GM20000 (cell line): ENCODE measurements at regions not wholly inside any gene's neighbourhood (a gene's known extent, or its start where the extent isn't known, plus 50 kb on each side); places are given as distances from the start of the nearest gene placed in this dataset.

Experiments used
- DNase-seq: peaks from one replicate; pipeline ENCODE4 v3.0.0; 2012; ENCODE audit warnings: low spot score
- TF ChIP-seq, protein P1 (sequence below): IDR thresholded peaks from 2 replicates; pipeline ENCODE4 v1.5.1; 2012; ENCODE audit warnings: mild to moderate bottlenecking, control low read depth; ENCODE audit errors: extremely low read depth, missing control alignments

DNA sequence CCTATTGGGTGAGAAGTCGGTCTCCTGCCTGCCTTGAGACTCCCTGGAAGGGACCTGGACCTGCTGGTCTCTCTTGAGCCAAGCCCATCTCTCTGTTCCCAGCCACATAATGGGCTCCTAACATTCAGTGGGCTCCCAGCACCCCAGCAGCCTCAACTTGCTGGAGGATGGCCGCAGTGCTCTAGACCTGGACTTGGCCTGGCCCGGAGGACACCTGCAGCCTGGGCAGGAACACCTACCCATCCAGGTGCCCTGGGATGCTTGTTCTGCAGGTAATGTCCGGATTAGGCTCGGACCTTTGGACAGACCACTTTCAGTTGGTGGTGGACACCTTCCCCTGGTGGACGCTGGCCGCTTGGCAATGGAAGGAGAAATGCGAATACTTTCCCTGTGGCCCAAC is 214.6 kb downstream of the URI1 start:
- DNase-seq = no peak
- TF ChIP-seq, protein P1, sequence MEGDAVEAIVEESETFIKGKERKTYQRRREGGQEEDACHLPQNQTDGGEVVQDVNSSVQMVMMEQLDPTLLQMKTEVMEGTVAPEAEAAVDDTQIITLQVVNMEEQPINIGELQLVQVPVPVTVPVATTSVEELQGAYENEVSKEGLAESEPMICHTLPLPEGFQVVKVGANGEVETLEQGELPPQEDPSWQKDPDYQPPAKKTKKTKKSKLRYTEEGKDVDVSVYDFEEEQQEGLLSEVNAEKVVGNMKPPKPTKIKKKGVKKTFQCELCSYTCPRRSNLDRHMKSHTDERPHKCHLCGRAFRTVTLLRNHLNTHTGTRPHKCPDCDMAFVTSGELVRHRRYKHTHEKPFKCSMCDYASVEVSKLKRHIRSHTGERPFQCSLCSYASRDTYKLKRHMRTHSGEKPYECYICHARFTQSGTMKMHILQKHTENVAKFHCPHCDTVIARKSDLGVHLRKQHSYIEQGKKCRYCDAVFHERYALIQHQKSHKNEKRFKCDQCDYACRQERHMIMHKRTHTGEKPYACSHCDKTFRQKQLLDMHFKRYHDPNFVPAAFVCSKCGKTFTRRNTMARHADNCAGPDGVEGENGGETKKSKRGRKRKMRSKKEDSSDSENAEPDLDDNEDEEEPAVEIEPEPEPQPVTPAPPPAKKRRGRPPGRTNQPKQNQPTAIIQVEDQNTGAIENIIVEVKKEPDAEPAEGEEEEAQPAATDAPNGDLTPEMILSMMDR = no peak

DNA sequence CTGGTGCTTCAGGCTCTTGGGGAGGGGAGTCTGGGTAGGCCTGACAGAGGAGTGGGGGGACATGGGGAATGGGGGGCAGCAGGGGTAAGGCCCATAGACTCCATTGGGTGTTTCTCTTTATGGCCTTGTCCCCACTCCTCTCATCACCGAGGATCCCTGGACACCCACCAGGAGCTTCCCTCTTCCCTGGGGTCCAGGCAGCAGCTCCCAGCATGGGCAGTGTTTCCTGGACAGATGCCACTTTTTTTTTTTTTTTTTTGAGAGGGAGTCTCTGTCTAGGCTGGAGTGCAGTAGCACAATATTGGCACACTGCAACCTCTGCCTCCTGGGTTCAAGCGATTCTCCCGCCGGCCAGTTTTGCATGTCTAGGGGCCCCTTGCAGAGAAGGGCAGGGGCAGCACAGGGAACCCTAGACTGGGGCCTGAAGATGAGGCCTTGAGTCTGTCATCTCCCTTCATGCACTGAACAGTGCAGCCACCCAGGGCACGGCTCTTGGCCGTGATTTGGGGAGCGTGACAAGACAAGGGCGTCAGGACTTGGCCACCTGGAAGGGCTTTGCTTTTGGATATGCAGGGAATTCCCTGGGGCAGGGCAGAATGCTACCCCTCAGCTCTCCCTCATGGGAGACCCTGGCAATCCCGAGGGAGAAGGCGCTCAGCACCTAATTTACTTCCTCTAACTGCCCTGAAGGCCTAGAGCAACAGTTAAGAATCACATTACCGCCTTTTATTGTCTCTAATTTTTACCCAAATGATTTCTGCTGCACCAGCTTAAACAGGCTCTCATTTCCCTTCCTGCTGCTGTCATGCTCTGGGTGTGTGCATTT is 213.9 kb upstream of the ZNF536 start:
- TF ChIP-seq, protein P1 = no peak
- DNase-seq = no peak

DNA sequence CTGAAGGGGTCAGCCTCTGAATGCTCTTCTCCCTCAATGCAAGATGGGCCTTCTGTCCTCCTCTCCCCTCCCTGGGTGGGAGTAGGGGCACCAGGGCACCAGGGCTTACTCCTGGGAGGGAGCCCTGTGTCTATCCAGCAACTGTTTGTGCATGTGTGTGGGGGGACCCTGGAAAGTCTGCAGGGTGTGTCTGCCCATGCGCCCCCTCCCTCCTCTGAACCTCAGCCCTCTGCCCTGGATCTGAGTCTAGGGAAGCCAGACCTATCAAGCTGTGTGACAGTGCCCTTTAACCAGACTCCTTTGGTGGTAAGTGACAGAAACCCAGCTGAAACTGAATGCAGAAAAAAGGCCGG is 213.3 kb upstream of the ZNF536 start:
- TF ChIP-seq, protein P1 = no peak
- no peak for DNase-seq

DNA sequence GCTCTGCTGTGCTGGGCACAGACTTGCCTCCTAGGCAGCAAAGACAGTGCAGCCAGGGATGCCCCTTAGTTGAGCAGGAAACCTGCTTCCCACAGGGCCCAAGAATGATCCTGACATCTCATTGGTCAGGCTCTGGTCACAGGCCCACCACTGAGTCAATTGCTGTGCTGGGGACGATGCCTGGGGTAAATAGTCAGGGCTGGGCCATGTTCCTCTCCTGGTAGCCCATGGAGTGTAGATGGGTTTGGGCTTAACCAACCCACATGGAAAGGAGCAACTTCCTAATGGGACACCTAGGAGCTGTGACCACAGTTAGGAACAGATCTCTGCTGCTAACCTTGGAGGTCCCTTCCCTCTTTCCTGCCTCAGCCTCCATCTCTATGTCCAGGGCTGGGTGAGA is 212.5 kb upstream of the ZNF536 start:
- no peak for DNase-seq
- TF ChIP-seq, protein P1 = no peak

DNA sequence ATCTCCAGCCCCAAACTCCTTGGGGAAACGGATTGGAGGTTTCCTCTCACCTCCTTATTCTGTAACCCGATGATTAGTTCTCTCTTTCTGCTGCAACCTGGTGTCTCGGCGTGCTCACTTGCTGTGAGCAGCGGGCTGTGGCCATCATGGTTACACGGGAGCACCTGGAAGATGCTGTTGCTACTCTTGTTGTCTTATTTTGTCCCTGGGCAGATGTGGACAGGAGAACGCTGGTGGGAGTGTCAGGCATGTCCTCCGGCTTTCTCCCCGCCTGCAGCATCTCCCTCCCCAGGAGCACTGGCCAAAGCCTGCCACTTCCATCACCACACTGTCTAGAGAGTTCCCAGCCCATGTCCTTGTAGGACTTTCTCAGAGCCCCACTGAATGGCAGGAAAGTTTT is 211.8 kb upstream of the ZNF536 start:
- DNase-seq = no peak
- TF ChIP-seq, protein P1 = no peak

DNA sequence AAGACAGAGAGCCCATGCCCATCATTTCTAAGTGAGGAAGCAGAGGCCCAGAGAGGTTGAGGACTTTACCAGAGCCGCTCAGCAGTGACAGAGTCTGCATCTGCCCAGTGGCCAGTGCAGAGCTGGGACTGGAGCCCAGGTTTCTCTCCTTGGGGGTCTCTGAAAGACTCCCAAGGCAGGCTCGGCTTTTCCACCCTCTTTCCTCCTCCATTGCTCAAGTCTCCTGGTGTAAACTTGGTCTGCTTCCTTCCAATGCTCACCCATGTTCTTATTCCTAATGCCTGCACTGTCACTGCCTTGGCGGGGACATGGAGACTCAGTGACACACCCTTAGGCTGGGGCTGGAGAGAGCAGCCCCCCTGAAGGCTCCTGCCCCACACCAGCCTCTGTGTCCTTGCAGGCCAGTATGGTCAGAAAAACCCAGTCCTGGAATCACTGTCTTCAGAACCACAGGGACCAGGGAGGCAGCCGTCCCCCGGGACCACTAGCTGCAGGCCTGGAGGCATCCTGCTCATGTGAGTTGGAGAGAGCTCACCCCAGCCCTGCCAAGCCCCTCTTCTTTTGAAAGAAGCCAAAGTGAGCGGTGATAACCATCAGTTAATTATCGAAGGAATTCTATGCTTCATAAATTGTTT is 211.0 kb upstream of the ZNF536 start:
- TF ChIP-seq, protein P1 = no peak
- no peak for DNase-seq

DNA sequence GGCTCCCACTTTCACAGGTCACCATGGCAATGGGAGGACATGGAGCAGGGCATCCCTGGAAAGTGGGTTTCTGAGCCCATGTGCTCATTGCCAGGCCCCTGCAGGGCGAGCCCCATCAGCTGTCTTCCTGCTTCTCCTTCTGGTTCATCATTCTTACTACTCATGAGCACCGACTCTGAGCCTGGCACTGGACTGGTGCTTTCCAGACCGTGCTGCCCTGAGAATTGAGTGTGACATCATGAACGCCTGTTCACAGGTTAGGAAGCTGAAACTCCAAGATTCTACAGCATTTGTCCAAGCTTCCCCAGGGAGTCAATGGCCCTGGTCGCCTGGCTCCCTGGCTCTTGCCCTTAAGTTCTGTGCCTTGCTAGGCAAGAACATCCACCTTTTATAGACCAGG is 210.4 kb upstream of the ZNF536 start:
- TF ChIP-seq, protein P1 = no peak
- no peak for DNase-seq
